Stimulated activated CD8-positive, alpha-beta memory T cell treated with anti-CD3 and anti-CD28 coated beads, Interleukin-12 subunit alpha, Interleukin-12 subunit beta, amount 100 ng/mL, for 4 hours (primary cell): ENCODE measurements at regions not wholly inside any gene's neighbourhood (a gene's known extent, or its start where the extent isn't known, plus 50 kb on each side); places are given as distances from the start of the nearest gene placed in this dataset.
A peak's percentile ranks its signal among the peaks of the same experiment; 100 is the strongest.
"Not testable (repeated sequence)": the region's sequence is repeated elsewhere in the genome, so short reads cannot be mapped to it uniquely, and the experiment has no call there.

Source experiments
- DNase-seq: peaks from one replicate; pipeline ENCODE4 v3.0.0-alpha.2; 2020; ENCODE audit warnings: low read depth

- DNase-seq: no peak
These were observed 469.3 kb downstream of the LTN1 start for GRCh38 chr21:28523367-28523766.

- no peak for DNase-seq
These were observed 470.5 kb downstream of the LTN1 start for GRCh38 chr21:28522014-28522799.

- no peak for DNase-seq
These were observed 474.0 kb downstream of the LTN1 start for GRCh38 chr21:28518630-28519029.

- peak; percentile 13 for DNase-seq
These were observed 475.6 kb downstream of the LTN1 start for GRCh38 chr21:28516991-28517592.

GRCh38 chr21:28516021-28516420 is 476.7 kb downstream of the LTN1 start:
- no peak for DNase-seq

GRCh38 chr21:28513428-28513827 is 479.2 kb downstream of the LTN1 start:
- no peak for DNase-seq

GRCh38 chr21:28509031-28509430 is 483.6 kb downstream of the LTN1 start:
- no peak for DNase-seq

GRCh38 chr21:28508126-28508525 is 484.6 kb downstream of the LTN1 start:
- no peak for DNase-seq

GRCh38 chr21:28496517-28496916 is 496.2 kb downstream of the LTN1 start:
- no peak for DNase-seq

GRCh38 chr21:28492127-28492526 is 500.6 kb downstream of the LTN1 start:
- DNase-seq: no peak

GRCh38 chr21:28489821-28490350 is 502.8 kb downstream of the LTN1 start:
- no peak for DNase-seq

- DNase-seq: no peak
These were observed 503.5 kb downstream of the LTN1 start for GRCh38 chr21:28489162-28489561.

- DNase-seq: no peak
These were observed 505.1 kb downstream of the LTN1 start for GRCh38 chr21:28487455-28488070.

GRCh38 chr21:28485301-28486022 is 507.2 kb downstream of the LTN1 start:
- no peak for DNase-seq

- no peak for DNase-seq
These were observed 509.2 kb downstream of the LTN1 start for GRCh38 chr21:28483301-28484035.

- no peak for DNase-seq
These were observed 510.0 kb downstream of the LTN1 start for GRCh38 chr21:28482657-28483056.

GRCh38 chr21:28480470-28480869 is 512.2 kb downstream of the LTN1 start:
- no peak for DNase-seq

- no peak for DNase-seq
These were observed 519.0 kb downstream of the LTN1 start for GRCh38 chr21:28473530-28474220.

GRCh38 chr21:28472543-28472942 is 520.1 kb downstream of the LTN1 start:
- DNase-seq: not testable (repeated sequence)

- DNase-seq: no peak
These were observed 527.7 kb downstream of the LTN1 start for GRCh38 chr21:28464988-28465387.

GRCh38 chr21:28464095-28464494 is 528.6 kb downstream of the LTN1 start:
- no peak for DNase-seq
